ENCODE measurements at regions not wholly inside any gene's neighbourhood (a gene's known extent, or its start where the extent isn't known, plus 50 kb on each side); places are given as distances from the start of the nearest gene placed in this dataset.

DNA sequence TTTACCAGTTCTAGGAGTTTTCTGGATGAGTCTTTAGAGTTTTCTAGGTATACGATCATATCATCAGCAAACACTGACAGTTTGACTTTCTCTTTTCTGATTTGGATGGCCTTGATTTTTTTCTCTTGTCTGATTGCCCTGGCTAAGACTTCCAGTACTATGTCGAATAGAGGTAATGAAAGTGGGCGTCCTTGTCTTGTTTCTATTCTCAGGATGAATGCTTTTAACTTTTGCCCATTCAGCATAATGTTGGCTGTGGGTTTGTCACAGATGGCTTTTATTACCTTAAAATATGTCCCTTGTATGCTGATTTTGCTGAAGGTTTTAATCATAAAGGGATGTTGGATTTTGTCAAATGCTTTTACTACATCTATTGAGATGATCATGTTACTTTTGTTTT lies 223.2 kb upstream of the COBL start:
- no peak for DNase-seq (ENCODE audit: low read depth)
- no peak overlapping the region for H3K4me3 ChIP-seq (ENCODE audit: low read depth, low read length)
- TF ChIP-seq, protein P1, sequence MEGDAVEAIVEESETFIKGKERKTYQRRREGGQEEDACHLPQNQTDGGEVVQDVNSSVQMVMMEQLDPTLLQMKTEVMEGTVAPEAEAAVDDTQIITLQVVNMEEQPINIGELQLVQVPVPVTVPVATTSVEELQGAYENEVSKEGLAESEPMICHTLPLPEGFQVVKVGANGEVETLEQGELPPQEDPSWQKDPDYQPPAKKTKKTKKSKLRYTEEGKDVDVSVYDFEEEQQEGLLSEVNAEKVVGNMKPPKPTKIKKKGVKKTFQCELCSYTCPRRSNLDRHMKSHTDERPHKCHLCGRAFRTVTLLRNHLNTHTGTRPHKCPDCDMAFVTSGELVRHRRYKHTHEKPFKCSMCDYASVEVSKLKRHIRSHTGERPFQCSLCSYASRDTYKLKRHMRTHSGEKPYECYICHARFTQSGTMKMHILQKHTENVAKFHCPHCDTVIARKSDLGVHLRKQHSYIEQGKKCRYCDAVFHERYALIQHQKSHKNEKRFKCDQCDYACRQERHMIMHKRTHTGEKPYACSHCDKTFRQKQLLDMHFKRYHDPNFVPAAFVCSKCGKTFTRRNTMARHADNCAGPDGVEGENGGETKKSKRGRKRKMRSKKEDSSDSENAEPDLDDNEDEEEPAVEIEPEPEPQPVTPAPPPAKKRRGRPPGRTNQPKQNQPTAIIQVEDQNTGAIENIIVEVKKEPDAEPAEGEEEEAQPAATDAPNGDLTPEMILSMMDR (IDR thresholded peaks at IDR 0.05; ENCODE audit: insufficient read depth, low read depth, low read length, missing control alignments): no peak

DNA sequence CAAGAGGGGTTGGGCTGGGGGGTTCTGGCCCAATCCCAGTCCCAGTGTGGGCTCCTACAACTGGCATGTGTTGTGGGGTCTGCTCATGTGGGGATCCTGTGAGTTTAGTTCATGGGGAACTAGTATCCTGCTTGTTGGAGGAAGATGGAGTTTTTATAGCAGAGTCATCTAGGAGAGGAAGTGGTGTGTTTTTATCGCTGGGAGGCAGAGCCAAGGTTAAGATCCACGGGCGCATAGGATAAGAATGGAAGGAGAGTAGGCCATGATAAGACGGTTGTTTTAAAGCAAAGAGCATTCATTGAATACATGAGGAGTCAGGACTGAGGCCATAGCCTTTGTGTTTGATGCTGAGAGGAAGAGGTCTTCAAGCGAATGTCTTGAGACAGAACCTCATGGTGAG lies 211.6 kb upstream of the COBL start:
- H3K4me3 ChIP-seq (ENCODE audit: low read depth, low read length): no peak overlapping the region
- DNase-seq (ENCODE audit: low read depth): no peak
- TF ChIP-seq, protein P1 (IDR thresholded peaks at IDR 0.05; ENCODE audit: insufficient read depth, low read depth, low read length, missing control alignments): no peak

DNA sequence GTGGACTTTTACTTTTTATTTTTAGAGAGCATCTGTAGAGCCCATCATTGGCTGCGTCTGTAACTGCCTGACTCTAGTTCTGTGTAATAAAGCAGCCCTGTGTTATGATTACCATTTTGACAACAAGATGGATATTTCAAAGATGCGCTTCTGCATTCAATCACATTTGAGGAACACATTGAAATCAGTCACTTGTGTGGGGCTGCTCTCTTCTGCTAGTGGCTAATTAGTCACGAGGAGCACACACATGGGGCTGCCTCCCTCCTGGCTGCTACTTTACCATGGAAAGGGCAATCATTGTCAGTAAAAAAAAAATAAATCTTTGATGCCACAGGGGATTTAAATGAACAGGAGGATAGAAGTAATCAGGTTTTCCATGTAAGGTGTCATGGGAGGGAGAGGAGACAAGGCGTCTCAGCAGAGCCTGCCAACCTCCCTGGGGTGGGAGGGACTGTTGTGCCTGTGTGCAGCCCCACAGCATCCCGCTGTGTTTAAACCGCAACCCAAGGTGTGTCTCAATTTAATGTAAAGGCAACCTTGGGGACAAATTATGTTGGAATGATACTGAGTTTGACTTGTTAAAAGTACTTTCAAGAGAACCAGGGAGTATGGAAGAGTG lies 205.2 kb upstream of the COBL start:
- DNase-seq (ENCODE audit: low read depth): no peak
- TF ChIP-seq, protein P1 (IDR thresholded peaks at IDR 0.05; ENCODE audit: insufficient read depth, low read depth, low read length, missing control alignments): no peak
- no peak overlapping the region for H3K4me3 ChIP-seq (ENCODE audit: low read depth, low read length)

DNA sequence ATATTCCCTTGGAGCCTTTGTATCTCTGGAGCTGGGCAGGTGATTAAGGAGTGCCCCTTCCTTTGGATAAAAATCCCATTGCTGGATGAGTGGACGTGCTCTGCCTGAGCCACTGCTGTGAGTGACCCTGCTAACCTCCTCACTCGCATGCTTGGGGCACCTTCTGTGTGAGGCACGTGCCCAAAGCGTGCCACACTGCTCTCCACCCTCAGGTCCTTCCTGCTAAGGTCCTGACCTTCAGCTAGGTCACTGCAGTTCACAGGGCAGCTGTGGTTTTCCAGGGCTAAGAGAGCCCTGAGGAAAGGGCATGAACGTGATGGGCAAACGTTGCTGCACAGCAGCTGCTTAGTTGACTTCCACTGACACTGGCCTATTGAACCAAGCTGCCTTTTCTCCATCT lies 204.4 kb upstream of the COBL start:
- H3K4me3 ChIP-seq (ENCODE audit: low read depth, low read length): no peak overlapping the region
- DNase-seq (ENCODE audit: low read depth): no peak
- TF ChIP-seq, protein P1 (IDR thresholded peaks at IDR 0.05; ENCODE audit: insufficient read depth, low read depth, low read length, missing control alignments): no peak

DNA sequence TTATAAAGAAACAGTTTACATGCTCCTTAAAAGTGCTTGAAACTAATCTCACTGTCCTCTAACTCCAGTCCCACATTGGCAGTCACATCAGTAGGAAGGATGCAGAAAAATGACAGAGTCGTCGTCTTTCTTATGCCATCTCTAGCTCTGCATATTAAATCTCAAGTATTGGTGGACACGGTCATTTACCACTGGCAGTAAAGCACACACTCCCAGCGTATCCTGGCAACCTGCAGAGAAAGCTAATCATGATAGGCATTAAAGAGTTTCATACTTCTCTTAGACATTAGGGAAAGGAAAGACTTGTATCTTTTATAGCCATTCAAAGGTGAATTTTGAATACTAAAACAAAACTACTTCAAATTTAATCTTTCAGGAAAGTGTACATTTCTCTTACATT lies 202.0 kb upstream of the COBL start:
- H3K4me3 ChIP-seq (ENCODE audit: low read depth, low read length): no peak overlapping the region
- DNase-seq (ENCODE audit: low read depth): no peak
- TF ChIP-seq, protein P1 (IDR thresholded peaks at IDR 0.05; ENCODE audit: insufficient read depth, low read depth, low read length, missing control alignments): no peak

DNA sequence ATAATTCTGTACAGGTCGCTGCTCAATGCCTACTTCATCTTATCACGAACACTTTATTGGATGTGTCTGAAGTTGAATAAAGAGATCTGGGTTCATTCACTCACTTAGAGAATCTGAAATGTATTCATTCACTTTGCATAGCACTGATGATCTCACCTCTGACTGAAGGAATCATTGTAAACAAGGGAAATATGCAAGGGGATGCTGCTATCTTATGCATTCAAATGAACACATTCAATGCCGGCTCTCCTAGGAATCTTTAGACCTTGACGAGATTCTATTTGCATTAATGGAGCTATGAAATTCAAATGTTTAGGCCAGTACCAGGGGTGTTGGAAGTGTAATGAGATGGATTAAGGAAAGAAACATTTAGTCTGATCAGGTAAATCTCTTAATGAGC lies 200.6 kb upstream of the COBL start:
- TF ChIP-seq, protein P1 (IDR thresholded peaks at IDR 0.05; ENCODE audit: insufficient read depth, low read depth, low read length, missing control alignments): no peak
- DNase-seq (ENCODE audit: low read depth): no peak
- no peak overlapping the region for H3K4me3 ChIP-seq (ENCODE audit: low read depth, low read length)

DNA sequence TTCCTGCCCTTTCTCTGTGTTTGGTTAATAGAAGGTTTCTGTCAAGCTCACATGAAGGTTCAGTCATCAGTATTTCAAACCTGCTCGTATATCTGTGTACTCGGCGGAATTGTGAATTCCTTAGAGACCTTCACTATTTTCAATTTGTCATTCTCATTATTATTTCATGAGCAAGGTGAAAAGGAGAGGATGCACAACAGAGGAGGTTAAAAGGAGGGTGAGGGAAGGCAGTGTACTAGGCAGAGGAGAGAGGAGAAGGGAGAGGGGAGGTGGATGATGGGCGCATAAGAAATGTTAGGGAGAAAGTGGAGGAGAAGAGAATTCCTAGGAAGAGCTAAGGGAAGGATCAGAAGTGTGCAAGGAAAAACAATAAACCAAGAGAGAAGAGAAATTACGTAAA lies 185.0 kb upstream of the COBL start:
- no peak overlapping the region for H3K4me3 ChIP-seq (ENCODE audit: low read depth, low read length)
- DNase-seq (ENCODE audit: low read depth): no peak
- TF ChIP-seq, protein P1 (IDR thresholded peaks at IDR 0.05; ENCODE audit: insufficient read depth, low read depth, low read length, missing control alignments): no peak

Measured in GM12865 (cell line).